ENCODE measurements at regions not wholly inside any gene's neighbourhood (a gene's known extent, or its start where the extent isn't known, plus 50 kb on each side); places are given as distances from the start of the nearest gene placed in this dataset.

DNA sequence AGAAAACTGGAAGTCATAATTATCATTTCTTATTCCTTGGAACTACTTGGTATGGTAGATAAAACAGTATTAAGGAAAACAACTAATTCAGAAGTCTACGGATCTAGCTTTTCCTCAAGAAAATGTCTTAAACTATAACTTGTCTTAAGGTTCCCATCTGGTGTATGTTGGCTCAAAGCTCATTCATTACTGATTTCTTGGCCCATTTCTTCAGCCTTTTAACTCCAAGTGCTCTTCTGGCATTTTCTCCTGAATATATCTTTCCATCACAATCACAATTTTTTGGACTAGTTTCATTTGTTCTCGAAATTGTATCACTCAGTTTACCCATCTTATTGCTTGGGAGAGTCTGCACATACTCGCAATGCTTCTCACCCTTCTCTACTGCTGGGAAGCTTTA, 150.1 kb downstream of the C12orf50 start:
- TF ChIP-seq, protein P1, sequence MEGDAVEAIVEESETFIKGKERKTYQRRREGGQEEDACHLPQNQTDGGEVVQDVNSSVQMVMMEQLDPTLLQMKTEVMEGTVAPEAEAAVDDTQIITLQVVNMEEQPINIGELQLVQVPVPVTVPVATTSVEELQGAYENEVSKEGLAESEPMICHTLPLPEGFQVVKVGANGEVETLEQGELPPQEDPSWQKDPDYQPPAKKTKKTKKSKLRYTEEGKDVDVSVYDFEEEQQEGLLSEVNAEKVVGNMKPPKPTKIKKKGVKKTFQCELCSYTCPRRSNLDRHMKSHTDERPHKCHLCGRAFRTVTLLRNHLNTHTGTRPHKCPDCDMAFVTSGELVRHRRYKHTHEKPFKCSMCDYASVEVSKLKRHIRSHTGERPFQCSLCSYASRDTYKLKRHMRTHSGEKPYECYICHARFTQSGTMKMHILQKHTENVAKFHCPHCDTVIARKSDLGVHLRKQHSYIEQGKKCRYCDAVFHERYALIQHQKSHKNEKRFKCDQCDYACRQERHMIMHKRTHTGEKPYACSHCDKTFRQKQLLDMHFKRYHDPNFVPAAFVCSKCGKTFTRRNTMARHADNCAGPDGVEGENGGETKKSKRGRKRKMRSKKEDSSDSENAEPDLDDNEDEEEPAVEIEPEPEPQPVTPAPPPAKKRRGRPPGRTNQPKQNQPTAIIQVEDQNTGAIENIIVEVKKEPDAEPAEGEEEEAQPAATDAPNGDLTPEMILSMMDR (IDR thresholded peaks at IDR 0.05): no peak
- TF ChIP-seq EP300 (IDR thresholded peaks at IDR 0.05): no peak

All from upper lobe of left lung (tissue), 4 donors.